Vagina (tissue), 2 donors: ENCODE measurements at regions not wholly inside any gene's neighbourhood (a gene's known extent, or its start where the extent isn't known, plus 50 kb on each side); places are given as distances from the start of the nearest gene placed in this dataset.

Experiments
- DNase-seq, 2 donors: peaks; one replicate each; pipeline ENCODE4 v3.0.0-alpha.2; 2017; ENCODE audit errors: extremely low spot score in 2 of 2
- H3K27ac ChIP-seq: fragments of 200-600 bp; sonication (generic); one replicate; pipeline ENCODE4 v1.5.1; 2019
- H3K27me3 ChIP-seq: fragments of 200-600 bp; sonication (generic); one replicate; pipeline ENCODE4 v1.5.1; 2019
- H3K36me3 ChIP-seq, 2 donors: fragments of 200-600 bp; sonication (generic); one replicate each; pipeline ENCODE4 v1.5.1; 2017 to 2019
- H3K4me1 ChIP-seq: fragments of 200-600 bp; sonication (generic); one replicate; pipeline ENCODE4 v1.5.1; 2019
- H3K4me3 ChIP-seq, 2 donors: fragments of 200-600 bp; sonication (generic); 1 replicate in 1 of 2; 2 replicates in 1 of 2; pipeline ENCODE4 v1.5.1; 2016 to 2019
- H3K9me3 ChIP-seq: fragments of 200-600 bp; sonication (generic); one replicate; pipeline ENCODE4 v1.5.1; 2019
- POLR2A ChIP-seq, 2 donors: fragments of 450-650 bp; IDR thresholded peaks; one replicate each; pipeline ENCODE4 v1.6.1; 2017; ENCODE audit warnings: antibody characterized with exemption in 2 of 2, mild to moderate bottlenecking in 2 of 2, moderate library complexity in 2 of 2
- POLR2AphosphoS5 ChIP-seq, 2 donors: sonication (generic); formaldehyde crosslinking; IDR thresholded peaks; one replicate each; pipeline ENCODE4 v1.9.0; 2017; ENCODE audit warnings: antibody characterized with exemption in 2 of 2, mild to moderate bottlenecking in 2 of 2, low read depth in 1 of 2; ENCODE audit not compliant: insufficient read depth in 1 of 2
- intact Hi-C: fragments of 100-400 bp; cut with DNase I; formaldehyde crosslinking; loops from one replicate; pipeline ENCODE4 v1.15.1; 2023
- TF ChIP-seq, protein P1 (sequence below), 3 experiments: fragments of 450-650 bp in 2 of 3; fragments of 200-600 bp in 1 of 3; sonication (generic) in 1 of 3; IDR thresholded peaks; one replicate each; pipeline ENCODE4 v1.5.1; 2017 to 2019; ENCODE audit warnings: antibody characterized with exemption in 3 of 3, mild to moderate bottlenecking in 2 of 3, moderate library complexity in 2 of 3

DNA sequence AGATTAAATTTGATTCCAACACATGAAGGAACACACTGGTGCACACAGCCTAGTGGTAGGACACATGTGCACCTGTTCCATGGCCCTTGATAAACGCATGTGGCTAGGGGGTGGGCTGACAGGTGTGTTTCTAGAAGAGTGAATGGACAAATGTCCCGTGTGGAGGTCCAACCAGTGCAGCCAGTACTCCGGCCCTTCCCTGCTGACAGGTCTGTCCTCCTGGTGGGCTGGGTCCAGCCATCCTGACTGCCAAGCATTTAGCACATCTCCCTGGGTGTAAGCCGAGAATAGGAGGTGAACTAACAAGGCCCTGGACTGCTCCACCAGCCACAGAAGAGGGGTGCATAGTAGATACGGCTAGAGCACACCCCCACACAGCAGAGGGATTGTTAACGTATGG is 258.7 kb upstream of the RAB6C start:
- Histone ChIP-seq H3K27ac (no peak overlapping the region), H3K4me1 (peaks cover 4% of the 10 kb centered on the region), H3K4me3 (no peak overlapping the region), H3K36me3 (no peaks in the 10 kb centered on the region), H3K9me3 (no peaks in the 10 kb centered on the region), H3K27me3 (no peaks in the 10 kb centered on the region)
- DNase-seq = no peak
- intact Hi-C loops = no loop called here
- TF ChIP-seq POLR2AphosphoS5 (IDR thresholded peaks at IDR 0.05; ENCODE audit: insufficient read depth in 1 of 2, low read depth in 1 of 2) (no peak), POLR2A (IDR thresholded peaks at IDR 0.05) (no peak)
- TF ChIP-seq, protein P1, sequence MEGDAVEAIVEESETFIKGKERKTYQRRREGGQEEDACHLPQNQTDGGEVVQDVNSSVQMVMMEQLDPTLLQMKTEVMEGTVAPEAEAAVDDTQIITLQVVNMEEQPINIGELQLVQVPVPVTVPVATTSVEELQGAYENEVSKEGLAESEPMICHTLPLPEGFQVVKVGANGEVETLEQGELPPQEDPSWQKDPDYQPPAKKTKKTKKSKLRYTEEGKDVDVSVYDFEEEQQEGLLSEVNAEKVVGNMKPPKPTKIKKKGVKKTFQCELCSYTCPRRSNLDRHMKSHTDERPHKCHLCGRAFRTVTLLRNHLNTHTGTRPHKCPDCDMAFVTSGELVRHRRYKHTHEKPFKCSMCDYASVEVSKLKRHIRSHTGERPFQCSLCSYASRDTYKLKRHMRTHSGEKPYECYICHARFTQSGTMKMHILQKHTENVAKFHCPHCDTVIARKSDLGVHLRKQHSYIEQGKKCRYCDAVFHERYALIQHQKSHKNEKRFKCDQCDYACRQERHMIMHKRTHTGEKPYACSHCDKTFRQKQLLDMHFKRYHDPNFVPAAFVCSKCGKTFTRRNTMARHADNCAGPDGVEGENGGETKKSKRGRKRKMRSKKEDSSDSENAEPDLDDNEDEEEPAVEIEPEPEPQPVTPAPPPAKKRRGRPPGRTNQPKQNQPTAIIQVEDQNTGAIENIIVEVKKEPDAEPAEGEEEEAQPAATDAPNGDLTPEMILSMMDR (IDR thresholded peaks at IDR 0.05) = no peak

DNA sequence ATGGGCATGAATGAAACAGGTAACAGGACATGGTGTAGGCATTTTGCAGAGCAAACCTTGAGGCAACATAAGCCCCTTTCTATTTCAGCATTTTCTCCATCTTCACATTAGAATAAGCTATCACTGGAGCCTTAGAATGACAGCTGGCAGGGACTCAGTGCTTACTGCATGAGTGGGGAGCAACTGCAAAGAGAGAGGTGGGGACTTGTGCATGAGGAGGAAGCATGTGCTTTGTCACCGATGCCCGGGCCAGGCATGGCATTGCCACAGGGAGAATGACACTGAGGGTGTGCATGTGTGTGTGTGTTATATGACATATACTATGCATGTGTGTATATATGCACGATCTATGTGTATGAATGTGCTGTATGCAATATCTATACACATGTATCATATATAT is 258.2 kb upstream of the RAB6C start:
- Histone ChIP-seq H3K27me3 (no peaks in the 10 kb centered on the region), H3K4me1 (peaks cover 4% of the 10 kb centered on the region), H3K9me3 (no peaks in the 10 kb centered on the region), H3K4me3 (no peak overlapping the region), H3K27ac (no peak overlapping the region), H3K36me3 (no peaks in the 10 kb centered on the region)
- intact Hi-C loops = no loop called here
- DNase-seq = peak in 1 of 2 donors; percentile 22
- TF ChIP-seq POLR2AphosphoS5 (IDR thresholded peaks at IDR 0.05; ENCODE audit: insufficient read depth in 1 of 2, low read depth in 1 of 2) (no peak), POLR2A (IDR thresholded peaks at IDR 0.05) (no peak)
- TF ChIP-seq, protein P1 (IDR thresholded peaks at IDR 0.05) = no peak

DNA sequence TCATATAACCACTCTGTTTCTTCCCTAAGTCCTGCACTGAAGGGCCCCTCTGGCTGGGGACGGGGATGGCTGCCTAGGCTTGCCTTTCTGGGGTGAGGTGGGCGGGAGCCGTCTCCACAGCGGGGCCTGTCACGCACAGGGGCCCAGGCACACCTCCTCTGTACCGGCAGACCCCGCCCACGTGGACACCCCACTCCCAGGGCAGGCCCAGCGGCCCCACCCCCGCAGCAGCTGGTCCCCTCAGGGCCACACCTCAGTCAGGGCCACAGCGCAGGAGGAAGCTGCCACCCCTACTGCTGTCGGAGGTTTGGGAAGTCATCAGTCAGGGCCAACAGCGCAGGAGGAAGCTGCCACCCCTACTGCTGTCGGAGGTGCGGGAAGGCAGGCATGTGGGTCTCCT is 257.6 kb upstream of the RAB6C start:
- no peak overlapping the region for H3K4me3 ChIP-seq
- H3K27ac ChIP-seq = no peak overlapping the region
- H3K4me1 ChIP-seq = peaks cover 4% of the 10 kb centered on the region
- H3K27me3 ChIP-seq = no peaks in the 10 kb centered on the region
- H3K36me3 ChIP-seq = no peaks in the 10 kb centered on the region
- TF ChIP-seq, protein P1 (IDR thresholded peaks at IDR 0.05) = no peak
- TF ChIP-seq POLR2A (IDR thresholded peaks at IDR 0.05) (no peak), POLR2AphosphoS5 (IDR thresholded peaks at IDR 0.05; ENCODE audit: insufficient read depth in 1 of 2, low read depth in 1 of 2) (no peak)
- H3K9me3 ChIP-seq = no peaks in the 10 kb centered on the region
- DNase-seq = no peak
- intact Hi-C loops = no loop called here

DNA sequence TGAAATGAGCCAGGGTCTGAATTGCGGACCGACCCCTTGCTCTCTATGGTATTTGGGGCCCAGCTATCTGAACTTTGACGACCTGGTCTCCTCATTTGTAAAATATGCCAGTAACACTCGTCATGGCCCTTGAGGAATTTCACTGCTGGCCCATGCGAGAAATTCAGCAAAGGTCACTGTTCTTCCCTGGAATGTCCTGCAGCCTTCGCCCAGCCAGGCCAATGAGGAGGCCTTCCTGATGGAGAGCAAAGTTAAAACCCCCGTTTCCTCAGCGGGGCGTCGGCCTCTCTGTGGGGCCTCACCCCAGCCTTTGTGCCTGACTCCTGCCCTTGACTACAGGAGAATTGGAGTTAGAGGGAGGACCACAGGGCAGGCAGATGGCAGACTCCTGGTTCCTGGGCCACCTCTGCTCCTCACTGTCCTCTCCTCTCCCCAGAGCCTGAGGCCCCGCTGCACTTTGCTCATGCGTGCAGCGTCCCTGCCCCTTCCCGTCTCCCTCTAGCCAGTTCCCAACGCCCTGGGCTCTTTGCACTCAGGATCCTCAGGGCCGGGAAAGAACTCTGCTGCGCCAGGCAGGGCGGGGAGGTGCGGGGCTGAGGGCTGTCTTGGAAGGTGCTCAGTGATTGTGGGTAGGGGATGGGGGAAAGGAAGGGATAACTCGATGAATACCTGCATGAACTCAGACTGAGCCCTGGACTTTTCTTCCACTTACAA is 257.0 kb upstream of the RAB6C start:
- H3K27ac ChIP-seq = no peak overlapping the region
- no peaks in the 10 kb centered on the region for H3K27me3 ChIP-seq
- H3K4me3 ChIP-seq = no peak overlapping the region
- no peaks in the 10 kb centered on the region for H3K36me3 ChIP-seq
- intact Hi-C loops = no loop called here
- H3K4me1 ChIP-seq = peaks cover 4% of the 10 kb centered on the region
- no peak for TF ChIP-seq POLR2AphosphoS5 (IDR thresholded peaks at IDR 0.05; ENCODE audit: insufficient read depth in 1 of 2, low read depth in 1 of 2)
- no peak for TF ChIP-seq POLR2A (IDR thresholded peaks at IDR 0.05)
- TF ChIP-seq, protein P1 (IDR thresholded peaks at IDR 0.05) = no peak
- no peaks in the 10 kb centered on the region for H3K9me3 ChIP-seq
- no peak for DNase-seq

DNA sequence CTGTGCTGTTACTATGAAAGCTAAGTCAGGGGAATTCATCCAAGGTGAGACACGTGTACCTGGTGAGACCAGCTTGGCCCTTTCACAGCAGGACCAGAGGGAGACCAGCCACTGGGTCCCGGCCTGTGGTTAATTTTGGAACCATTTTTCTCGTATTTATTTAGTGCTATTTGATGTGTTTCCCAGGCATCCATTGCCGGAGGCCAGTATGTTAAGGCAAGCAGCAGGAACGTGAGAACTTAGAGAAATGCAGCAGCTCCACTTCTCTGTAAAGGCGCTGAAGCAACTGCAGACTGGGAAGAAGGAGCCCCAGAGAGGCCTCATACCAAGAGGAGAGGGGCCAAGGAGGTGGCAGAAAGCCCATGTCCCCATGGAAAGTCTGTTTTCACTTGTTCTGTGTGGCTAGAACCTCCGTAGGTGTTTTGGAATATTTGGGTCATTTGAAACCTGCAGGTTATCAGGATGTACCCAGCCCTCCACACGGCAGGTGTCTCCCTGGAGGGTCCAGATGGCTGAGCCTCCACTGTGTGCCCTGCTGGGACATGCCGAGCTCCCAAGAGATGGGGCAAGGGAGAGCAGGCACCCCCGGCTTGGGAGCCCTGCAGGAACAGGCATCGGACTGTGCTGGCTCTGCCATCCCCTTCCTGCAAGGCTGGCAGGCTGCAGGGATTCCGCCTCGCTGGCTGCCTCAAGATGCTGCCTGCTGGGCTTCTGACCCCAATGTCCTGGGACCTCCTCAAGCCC is 256.0 kb upstream of the RAB6C start:
- no peaks in the 10 kb centered on the region for H3K4me1 ChIP-seq
- no peaks in the 10 kb centered on the region for H3K9me3 ChIP-seq
- no peaks in the 10 kb centered on the region for H3K36me3 ChIP-seq
- H3K27me3 ChIP-seq = no peaks in the 10 kb centered on the region
- no peak overlapping the region for H3K27ac ChIP-seq
- no peak overlapping the region for H3K4me3 ChIP-seq
- intact Hi-C loops = no loop called here
- peak in 1 of 2 donors; percentile 79 for DNase-seq
- TF ChIP-seq, protein P1 (IDR thresholded peaks at IDR 0.05) = no peak
- TF ChIP-seq POLR2AphosphoS5 (IDR thresholded peaks at IDR 0.05; ENCODE audit: insufficient read depth in 1 of 2, low read depth in 1 of 2) (no peak), POLR2A (IDR thresholded peaks at IDR 0.05) (no peak)
